Right lobe of liver (tissue), 4 donors: ENCODE measurements at regions not wholly inside any gene's neighbourhood (a gene's known extent, or its start where the extent isn't known, plus 50 kb on each side); places are given as distances from the start of the nearest gene placed in this dataset.

Source experiments
- POLR2A ChIP-seq: fragments of 450-650 bp; IDR thresholded peaks from one replicate; pipeline ENCODE4 v1.6.1; 2017; ENCODE audit warnings: antibody characterized with exemption, mild to moderate bottlenecking
- TF ChIP-seq, protein P1 (sequence below), 4 donors: fragments of 200-600 bp in 3 of 4; fragments of 450-650 bp in 1 of 4; IDR thresholded peaks; one replicate each; pipeline versions ENCODE4 v1.5.1 to v1.8.0; 2016 to 2022; ENCODE audit warnings: antibody characterized with exemption in 4 of 4, mild to moderate bottlenecking in 2 of 4
- donor health status: DM: no; HTN: no; CAD: no.
- donor health status: DM: no; HTN: no; CAD: no.
- donor health status: DM: no; HTN: yes; CAD: no.

DNA sequence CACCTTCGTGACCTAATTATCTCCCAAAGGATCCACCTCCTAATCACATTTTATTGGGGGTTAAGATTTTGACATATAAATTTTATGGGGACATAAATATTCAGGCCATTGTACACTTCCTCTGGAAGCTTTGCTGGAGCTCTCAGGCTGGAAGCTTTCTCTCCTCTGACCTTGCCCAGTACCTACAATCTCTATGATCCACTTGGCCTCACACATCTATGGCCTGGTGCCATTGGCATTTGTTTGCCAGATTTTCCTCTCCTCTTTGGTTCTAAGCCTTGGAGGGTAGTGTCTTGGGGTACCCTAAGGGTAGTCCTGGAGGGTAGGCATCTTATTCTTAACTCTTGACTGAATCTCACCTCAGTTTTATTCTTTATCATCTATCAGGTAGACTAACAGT, 79.0 kb downstream of the HLX start:
- TF ChIP-seq, protein P1, sequence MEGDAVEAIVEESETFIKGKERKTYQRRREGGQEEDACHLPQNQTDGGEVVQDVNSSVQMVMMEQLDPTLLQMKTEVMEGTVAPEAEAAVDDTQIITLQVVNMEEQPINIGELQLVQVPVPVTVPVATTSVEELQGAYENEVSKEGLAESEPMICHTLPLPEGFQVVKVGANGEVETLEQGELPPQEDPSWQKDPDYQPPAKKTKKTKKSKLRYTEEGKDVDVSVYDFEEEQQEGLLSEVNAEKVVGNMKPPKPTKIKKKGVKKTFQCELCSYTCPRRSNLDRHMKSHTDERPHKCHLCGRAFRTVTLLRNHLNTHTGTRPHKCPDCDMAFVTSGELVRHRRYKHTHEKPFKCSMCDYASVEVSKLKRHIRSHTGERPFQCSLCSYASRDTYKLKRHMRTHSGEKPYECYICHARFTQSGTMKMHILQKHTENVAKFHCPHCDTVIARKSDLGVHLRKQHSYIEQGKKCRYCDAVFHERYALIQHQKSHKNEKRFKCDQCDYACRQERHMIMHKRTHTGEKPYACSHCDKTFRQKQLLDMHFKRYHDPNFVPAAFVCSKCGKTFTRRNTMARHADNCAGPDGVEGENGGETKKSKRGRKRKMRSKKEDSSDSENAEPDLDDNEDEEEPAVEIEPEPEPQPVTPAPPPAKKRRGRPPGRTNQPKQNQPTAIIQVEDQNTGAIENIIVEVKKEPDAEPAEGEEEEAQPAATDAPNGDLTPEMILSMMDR (IDR thresholded peaks at IDR 0.05), result no peak
- TF ChIP-seq POLR2A, result no peak
